Hematopoietic multipotent progenitor cell (in vitro differentiated cells): ENCODE measurements at regions not wholly inside any gene's neighbourhood (a gene's known extent, or its start where the extent isn't known, plus 50 kb on each side); places are given as distances from the start of the nearest gene placed in this dataset.
"Not testable (repeated sequence)": the region's sequence is repeated elsewhere in the genome, so short reads cannot be mapped to it uniquely, and the experiment has no call there.

Source experiments
- DNase-seq, 3 donors: peaks; one replicate each; pipeline ENCODE4 v3.0.0-alpha.2; 2011 to 2015; ENCODE audit warnings: low read depth in 2 of 3, low spot score in 2 of 3

DNA sequence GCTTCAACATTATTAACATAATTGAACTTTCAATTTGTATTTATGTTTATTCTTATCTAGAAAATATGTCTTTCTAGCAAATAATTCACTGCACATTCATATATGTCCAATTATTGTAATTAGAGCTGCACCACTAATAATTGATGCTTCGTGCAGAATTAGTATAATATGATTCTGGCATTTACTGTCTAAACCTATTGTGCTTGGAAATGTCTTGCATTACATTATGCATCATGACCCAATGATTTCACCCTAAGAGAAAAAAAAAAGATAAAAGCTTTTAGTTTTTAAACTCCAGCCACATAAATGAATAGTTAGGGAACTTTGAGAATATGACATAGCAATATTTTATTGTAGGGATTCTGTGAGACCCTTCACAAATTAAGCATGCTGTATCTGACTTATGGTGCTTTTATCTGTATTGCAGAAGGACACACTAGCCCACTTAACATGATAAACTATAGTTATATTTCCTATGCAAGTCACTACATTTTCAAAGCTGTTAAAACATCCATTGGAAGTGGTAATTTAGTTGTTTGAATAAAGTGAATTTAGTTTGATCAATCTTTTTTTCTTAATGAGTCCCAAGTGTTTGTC, 1609.1 kb downstream of the REEP3 start:
- DNase-seq: no peak

DNA sequence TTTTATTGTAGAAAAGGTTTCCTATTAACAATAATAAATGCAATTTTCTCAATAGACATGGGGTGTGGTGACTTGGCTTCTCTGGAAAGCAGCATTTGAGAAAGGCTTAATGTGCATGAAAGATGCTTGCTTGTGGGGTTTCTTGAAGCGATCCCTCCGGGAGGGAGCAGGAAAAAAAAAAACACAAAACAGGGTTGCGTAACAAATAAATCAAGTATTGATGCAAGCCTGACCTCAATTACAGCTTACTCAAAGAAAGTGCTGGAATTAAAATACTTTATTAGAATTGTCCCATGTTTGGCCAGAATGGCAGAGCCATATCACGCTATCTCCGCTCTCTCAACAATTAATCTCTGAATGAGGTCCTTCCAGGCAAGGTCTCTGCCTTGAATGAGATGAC, 1612.5 kb downstream of the REEP3 start:
- no peak for DNase-seq

DNA sequence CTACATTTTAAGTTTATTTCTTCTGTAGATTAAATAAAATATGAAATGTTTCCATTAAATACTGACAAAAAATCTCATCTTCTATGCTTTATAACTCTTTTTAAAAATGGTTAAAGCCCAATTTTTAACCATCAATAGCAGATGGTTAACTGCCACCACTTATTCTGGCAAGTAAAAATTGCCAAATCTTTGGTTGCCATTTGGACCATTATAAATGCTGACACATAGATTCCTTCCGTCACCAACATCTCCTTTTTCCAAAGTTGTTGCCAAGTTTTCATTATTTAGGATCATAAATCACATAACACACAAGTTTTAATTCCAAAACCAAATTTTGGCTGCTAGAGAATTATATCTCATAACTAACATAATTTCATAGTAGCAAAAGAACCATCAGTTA, 1614.3 kb downstream of the REEP3 start:
- no peak for DNase-seq

- no peak for DNase-seq
These were observed 1621.6 kb downstream of the REEP3 start for GRCh38 chr10:65142641-65143435.

DNA sequence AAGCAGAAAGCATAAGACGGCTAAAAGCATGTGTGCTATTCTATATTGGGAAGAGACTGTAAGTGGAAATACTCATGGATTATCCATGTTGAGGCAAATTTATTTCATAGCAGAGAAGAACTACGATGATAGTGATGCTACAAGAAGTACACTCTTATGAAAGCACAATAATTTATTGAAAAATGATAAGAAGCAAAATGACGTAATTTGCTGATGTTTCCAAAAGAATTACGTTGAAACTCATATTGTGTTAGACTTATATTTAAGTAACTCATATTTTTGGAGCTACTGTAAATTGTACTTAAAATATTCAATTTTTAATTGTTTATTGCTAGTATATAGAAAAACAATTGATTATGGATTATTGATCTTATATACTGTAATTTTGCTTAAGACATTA, 1622.5 kb downstream of the REEP3 start:
- no peak for DNase-seq

- no peak for DNase-seq
These were observed 1628.7 kb downstream of the REEP3 start for GRCh38 chr10:65149878-65150277.

DNA sequence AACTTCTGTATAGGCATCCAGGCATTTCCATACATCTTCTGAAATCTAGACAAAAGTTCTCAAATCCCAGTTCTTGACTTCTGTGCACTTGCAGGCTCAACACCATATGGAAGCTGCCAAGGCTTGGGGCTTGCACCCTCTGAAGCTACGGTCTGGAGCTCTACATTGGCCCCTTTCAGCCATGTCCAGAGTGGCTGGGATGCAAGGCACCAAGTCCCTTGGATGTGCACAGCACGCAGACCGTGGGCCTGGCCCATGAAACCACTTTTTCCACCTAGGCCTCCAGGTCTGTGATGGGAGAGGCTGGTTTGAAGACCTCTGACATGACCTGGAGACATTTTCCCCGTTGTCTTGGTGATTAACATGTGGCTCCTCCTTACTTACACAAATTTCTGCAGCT, 1645.1 kb downstream of the REEP3 start:
- DNase-seq: no peak

DNA sequence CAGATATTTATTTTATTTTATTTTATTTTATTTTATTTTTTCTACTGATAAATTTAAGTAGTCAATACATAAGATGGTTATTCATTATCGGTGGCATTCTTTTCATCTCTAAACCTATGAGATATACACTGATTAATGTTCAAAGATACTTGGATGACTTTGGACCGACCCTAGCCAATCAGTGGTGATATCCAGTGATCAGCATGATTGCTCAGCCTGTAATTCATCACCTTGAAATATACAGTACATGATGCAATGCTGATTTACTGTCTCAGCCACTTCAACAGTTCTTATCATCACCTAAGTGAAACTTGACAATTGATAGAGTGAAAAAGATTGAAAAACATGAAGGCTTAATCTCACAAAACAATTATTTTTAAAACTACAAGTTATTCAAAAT, 1651.0 kb downstream of the REEP3 start:
- DNase-seq: no peak

GRCh38 chr10:65176994-65177393, 1655.8 kb downstream of the REEP3 start:
- DNase-seq: no peak

GRCh38 chr10:65183236-65183635, 1662.0 kb downstream of the REEP3 start:
- DNase-seq: no peak

DNA sequence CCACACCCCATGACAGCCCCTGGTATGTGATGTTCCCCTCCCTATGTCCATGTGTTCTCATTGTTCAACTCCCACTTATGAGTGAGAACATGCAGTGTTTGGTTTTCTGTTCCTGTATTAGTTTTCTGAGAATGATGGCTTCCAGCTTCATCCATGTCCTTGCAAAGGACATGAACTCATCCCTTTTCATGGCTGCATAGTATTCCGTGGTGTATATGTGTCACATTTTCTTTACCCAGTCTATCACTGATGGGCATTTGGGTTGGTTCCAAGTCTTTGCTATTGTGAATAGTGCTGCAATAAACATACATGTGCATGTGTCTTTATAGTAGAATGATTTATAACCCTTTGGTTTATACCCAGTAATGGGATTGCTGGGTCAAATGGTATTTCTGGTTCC, 1665.5 kb downstream of the REEP3 start:
- DNase-seq: not testable (repeated sequence)

DNA sequence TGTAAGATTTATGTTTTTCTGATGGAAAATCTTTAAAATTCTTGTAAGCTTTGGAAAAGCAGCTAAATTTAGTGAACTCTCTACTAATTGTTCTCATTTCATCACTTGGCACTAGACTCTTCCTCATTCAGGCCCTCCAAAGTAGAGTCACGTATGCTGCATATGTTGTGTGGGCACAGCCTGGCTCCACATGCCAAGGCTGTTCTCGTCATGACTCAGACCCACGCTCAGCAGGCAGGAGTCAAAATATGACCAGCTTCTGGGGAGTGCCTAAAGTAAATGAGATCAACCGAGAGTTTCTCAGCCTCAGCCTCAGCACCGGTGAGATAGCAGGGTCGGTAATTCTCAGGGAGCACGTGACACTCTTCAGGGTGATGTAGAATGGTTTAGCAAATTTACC, 1672.9 kb downstream of the REEP3 start:
- DNase-seq: no peak

GRCh38 chr10:65194555-65194954, 1673.4 kb downstream of the REEP3 start:
- no peak for DNase-seq

DNA sequence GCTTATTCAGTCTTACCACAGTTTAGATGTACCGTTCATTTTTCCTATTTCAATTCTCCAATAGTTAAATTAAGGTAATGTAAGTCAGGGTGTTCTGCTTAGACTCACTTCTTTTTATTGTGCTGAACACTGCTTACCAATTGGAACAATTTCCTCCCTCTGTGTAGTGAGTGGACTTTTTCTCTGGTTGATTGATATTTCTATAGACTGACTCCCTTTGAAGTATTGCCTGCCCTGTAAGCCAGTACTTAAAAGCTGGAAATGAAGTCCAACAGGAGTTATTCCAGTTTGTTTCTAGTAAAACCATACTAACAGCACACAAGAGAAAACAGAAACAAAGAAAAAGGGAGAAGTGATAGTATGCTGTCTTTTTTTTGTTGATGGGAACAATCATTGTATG, 1674.9 kb downstream of the REEP3 start:
- DNase-seq: no peak

DNA sequence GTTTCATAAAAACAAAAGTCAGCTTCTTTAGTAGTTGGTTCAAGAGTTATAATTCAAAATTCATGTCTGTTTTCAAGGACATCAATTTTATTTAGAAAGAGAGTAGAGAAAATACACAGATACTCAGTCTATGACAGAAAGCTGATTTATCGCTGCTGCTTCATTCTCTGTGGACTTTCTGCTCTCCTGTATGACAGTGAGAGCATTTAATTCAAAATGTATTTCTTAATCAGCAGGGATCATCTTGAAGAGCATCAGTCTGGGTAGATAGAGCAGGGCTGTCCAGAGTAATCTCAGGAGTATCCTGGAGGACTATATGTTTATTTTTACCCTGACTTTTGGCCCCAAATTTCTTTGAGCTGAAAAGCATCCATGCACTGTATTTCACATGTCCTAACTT, 1676.7 kb downstream of the REEP3 start:
- DNase-seq: no peak

- DNase-seq: no peak
These were observed 1680.3 kb downstream of the REEP3 start for GRCh38 chr10:65201491-65201890.

DNA sequence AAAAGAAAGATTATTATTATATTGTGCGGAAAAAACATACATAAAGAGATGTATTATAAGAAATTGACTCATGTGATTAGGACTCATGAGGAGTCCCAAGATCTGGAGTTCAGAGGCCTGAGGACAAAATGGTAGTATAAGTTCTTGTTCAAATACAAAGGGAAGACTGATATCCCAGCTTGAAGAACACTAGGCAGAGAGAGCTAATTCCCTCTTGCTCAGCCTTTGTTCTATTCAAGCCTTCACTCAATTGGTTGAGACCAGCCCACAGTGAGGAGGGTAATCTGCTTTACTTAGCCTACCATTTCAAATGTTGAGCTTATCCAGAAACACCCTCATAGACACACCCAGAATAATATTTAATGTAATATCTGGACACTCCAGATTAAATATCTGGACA, 1683.8 kb downstream of the REEP3 start:
- DNase-seq: no peak

DNA sequence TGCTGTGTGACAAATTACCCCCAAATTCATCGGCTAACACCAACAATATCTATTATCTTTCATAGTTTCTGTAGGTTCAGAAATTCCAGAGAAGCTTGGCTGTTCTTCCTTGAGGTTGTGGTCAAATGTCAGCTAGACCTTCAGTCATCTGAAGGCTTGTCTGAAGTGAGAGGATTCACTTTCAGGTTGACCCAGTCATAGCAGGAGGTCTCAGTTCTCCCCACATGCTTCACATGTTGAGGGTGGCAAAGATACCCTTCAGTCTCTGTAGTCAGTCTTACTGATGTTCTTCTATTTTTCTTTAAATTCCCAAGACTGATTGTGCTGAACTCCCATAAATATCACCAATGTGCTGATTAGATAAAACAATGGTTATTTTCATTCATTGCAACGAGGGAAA, 1692.0 kb downstream of the REEP3 start:
- DNase-seq: no peak

GRCh38 chr10:65219444-65219843, 1698.2 kb downstream of the REEP3 start:
- DNase-seq: no peak

DNA sequence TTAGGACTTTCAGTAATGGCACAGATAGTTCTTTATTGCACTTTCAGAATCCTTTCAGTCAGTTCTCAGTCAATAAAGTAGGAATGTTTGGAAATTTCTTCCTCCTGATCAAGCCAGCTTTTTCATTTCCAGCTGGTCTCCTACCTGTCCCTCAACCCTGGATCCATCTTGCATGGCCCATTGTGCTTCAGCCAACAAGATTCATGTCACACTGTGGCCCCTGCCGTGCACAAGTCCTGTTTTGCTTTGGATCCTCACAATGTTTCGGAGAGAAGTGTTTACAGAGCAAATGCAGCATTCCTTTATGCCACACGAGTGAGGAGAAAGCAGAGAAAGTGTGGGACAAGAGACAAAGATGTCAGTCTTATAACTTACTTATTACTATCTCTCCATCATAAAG, 1694.7 kb upstream of the LRRTM3 start:
- no peak for DNase-seq

DNA sequence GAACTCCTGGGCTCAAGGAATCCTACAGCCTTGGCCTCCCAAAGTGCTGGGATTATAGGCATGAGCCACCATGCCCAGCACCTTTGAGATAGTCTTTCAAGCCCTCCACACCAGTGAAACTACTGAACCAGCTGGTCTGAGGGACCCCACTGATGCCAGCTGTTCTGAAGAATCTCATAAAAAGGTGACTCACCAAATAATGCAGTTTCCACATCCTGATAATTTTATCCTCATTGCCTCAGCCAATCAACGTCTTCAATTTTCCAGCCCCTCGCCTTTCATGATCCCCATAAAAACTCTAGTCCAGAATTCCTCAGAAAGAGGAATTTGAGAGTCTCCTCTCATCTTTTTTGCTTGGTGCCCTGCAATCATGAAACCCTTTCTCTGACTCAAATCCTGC, 1691.6 kb upstream of the LRRTM3 start:
- DNase-seq: no peak

DNA sequence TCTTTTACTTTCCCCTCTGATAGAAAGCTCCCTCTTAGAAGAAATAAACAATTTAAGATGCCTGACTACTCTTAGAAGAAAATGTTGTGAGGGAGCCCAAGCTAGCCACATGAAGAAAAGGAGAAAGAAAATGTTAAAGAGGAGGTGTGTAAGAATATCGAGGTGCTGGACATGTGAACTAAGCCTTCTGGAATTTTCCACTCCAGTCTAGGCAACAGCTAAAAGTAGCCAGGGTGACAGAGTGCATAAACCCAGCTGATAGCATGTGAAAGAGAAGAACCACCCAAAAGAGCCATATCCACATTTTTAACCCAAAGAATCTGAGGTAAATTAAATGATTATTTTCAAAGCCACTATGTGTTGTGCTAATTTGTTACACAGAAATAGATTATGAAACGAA, 1690.6 kb upstream of the LRRTM3 start:
- no peak for DNase-seq

- no peak for DNase-seq
These were observed 1690.0 kb upstream of the LRRTM3 start for GRCh38 chr10:65235846-65236245.
